Islet of Langerhans (tissue), 1 donor: ENCODE measurements at regions not wholly inside any gene's neighbourhood (a gene's known extent, or its start where the extent isn't known, plus 50 kb on each side); places are given as distances from the start of the nearest gene placed in this dataset.

Source experiments
- FAIRE-seq: peaks from one replicate; lab custom pipeline; 2011; peaks lifted over from hg19 to GRCh38; lab: Jason Lieb, UNC

DNA sequence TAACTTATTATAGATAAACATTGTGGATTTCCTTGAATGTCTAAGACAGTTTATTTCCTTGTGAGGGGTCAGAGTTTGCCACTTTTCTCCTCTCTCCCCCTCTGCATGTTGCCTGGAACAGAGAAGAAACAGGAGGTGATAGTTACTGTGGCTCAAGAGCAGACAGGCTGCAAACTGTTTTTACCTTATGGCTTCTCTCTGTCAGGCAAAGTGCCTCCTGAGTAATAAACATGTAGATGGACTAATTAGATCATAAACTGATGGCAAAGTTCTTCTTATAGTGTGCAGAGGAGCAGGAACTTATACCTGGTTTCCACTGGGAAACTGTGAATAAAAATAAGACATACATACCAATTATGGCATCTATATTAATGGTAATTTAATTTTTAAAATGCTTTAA, 133.1 kb upstream of the CDH12 start:
- FAIRE-seq = no peak

- no peak for FAIRE-seq
Measured at GRCh38 chr5:22985446-22985845, 132.3 kb upstream of the CDH12 start.

DNA sequence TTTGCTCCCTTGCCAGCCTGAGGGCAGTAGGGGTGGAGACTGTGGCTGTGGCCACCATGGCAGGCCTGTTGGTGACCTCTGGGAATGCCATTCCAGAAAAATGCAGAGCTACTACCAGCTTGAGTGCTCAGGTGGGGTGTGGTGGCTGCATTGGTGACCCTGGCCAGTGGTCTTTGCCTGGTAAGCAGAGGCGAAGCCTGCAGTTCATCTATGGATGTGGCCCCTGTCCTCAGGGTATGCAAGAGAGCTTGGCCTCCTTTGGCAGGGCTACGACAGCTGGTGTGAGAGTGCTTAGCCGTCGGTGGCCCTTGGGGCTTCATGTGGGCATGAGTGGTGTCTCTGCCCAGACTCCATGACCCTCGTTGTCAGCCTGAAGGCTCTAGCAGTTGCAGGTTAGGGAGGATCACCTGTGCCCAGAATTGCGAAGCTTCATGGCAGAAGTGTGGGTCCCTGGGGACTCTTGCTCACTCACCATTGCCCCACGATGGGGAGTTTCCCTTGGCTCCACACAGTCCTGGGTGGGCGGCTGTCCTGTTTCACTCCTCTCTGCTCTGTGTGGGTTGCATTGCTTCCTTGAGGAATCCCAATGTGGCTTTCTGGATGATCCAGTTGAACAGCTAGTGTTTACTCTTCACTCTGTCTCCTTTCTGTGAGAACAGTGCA, 117.9 kb upstream of the CDH12 start:
- FAIRE-seq = no peak

GRCh38 chr5:22970491-22970890, 117.3 kb upstream of the CDH12 start:
- no peak for FAIRE-seq

DNA sequence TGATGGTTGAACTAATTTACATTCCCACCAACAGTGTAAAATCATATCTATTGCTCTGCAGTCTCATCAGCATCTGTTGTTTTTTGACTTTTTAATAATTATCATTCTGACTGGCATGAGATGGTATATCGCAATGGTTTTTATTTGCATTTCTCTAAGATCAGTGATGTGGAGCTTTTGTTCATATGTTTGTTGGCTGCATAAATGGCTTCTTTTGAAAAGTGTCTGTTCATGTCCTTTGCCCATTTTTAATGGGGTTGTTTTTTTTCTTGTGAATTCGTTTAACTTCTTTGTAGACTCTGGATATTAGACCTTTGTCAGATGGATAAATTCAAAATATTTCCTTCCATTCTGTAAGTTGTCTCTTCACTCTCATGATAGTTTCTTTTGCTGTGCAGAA, 115.2 kb upstream of the CDH12 start:
- FAIRE-seq = no peak

- no peak for FAIRE-seq
Measured at GRCh38 chr5:22965960-22966359, 112.8 kb upstream of the CDH12 start.

GRCh38 chr5:22964632-22965031, 111.5 kb upstream of the CDH12 start:
- no peak for FAIRE-seq

- FAIRE-seq = no peak
Measured at GRCh38 chr5:22958462-22959262, 105.5 kb upstream of the CDH12 start.

DNA sequence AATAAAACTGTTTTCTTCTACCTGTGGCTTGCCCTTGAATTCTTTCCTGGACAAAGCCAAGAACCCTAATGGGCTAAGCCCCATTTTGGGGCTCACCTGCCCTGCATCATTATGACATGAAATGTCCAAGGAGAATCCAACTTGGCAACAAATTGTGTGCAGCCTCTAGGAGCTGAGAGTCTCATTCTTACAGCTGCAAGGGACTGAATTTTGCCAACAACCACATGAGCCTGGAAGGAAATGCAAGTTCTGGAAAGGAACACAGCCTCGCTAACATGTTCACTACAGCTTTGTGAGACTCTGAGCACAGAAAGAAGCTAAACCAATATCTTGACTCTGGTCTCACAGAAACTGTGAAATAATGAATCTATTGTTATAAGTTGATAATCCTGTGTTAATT, 94.8 kb upstream of the CDH12 start:
- FAIRE-seq = no peak

DNA sequence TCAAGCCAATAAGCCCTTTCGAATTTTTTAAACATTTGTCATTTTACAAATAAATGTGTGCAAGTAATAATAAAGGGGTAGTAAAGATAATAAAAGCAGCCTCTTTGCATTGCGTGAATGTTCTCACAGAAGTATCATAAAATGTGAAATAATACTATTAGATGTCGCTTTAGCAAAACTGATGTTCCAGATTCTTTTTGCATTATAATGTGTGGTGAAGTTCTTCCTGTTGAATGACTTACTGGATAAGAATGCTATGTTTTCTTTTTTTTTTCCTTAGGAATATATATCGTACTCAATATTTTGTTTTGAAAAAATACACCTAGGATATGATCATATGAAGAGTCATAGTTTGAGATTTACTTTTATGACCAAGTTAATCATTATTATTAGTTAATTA, 85.2 kb upstream of the CDH12 start:
- FAIRE-seq = no peak

GRCh38 chr5:22928821-22929482, 75.8 kb upstream of the CDH12 start:
- no peak for FAIRE-seq

DNA sequence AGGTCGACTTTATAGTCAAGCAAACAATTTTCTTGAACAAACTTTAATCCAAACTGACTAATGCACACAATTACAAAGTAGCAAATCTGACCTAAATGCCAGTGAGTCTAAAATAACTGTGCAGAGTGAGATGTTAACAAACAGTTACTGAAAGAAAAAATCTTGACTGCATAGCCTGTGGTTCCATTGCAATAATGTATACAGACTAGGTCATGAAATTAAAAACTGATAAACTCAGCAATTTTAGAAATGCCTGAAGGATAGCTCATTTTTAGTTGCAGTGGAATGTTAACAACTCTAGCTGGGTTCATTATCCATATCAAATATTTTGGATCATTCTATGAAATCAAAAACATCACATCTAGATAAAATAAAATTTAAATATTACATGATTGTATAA, 73.4 kb upstream of the CDH12 start:
- FAIRE-seq = no peak

DNA sequence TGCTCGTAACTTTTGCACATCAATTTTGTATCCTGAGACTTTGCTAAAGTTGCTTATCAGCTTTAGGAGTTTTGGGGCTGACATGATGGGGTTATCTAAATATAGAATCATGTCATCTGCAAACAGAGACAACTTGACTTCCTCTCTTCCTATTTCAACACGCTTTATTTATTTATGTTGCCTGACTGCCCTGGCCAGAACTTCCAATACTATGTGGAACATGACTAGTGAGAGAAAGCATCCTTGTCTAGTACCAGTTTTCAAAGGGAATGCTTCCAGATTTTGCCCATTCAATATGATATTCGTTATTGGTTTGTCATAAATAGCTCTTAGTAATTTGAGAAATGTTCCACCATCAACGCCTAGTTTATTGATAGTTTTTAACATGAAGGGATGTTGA, 65.4 kb upstream of the CDH12 start:
- no peak for FAIRE-seq

DNA sequence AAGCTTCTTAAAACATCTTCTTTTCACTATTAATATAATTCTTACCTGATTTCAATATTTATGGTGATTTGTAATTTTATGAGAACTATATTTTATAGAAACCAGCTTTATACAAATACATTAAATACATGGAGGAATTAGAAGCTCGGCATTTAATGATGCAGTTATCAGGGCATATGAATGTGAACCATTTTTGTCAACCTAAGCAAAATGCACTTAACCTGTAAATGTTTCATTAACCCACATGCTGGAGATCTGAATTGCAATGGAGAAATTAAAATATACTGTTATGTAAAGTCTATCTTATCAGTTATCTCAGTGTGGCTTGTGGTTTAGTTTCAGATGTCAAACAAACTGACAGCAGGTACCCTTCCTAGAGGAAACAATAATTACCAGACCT, 63.2 kb upstream of the CDH12 start:
- FAIRE-seq = no peak

DNA sequence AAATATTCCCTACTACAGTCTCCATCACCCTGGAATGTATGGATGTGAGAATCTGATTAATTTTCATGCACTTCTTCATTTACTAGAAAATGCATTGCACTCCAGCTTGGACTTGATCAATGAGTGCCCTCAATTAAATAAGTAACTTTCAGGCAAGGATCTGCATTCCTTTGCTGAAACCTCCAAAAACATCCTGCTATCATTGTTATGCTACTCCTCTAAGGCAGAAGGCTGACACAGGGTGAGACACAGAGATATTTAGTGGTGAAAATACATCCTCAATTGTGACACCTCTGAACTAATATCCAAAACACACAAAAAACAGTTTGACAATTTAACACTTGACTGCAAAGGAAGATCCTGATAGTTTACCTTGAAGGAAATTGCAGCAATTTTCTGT, 57.9 kb upstream of the CDH12 start:
- no peak for FAIRE-seq

- FAIRE-seq = no peak
Measured at GRCh38 chr5:22910523-22910922, 57.4 kb upstream of the CDH12 start.

- FAIRE-seq = no peak
Measured at GRCh38 chr5:22908586-22908985, 55.4 kb upstream of the CDH12 start.

GRCh38 chr5:22908129-22908528, 55.0 kb upstream of the CDH12 start:
- FAIRE-seq = no peak
